RWPE2 (cell line): ENCODE measurements at regions not wholly inside any gene's neighbourhood (a gene's known extent, or its start where the extent isn't known, plus 50 kb on each side); places are given as distances from the start of the nearest gene placed in this dataset.

Experiments
- ATAC-seq: fragments of 200-7000 bp; cut with Tn5 transposase; 3 replicates; pipeline ENCODE4 v1.9.1; 2021; ENCODE audit warnings: low read depth
- DNase-seq: peaks from one replicate; pipeline ENCODE4 v3.0.0-alpha.2; 2020; ENCODE audit warnings: low spot score
- H3K27ac ChIP-seq: fragments of 450-650 bp; 2 replicates; pipeline ENCODE4 v1.5.1; 2017; ENCODE audit warnings: mild to moderate bottlenecking; ENCODE audit not compliant: poor library complexity, severe bottlenecking
- H3K27me3 ChIP-seq: fragments of 250-450 bp; sonication (Bioruptor Pico); 2 replicates; pipeline ENCODE4 v1.5.1; 2021; ENCODE audit warnings: mild to moderate bottlenecking, moderate library complexity; ENCODE audit not compliant: insufficient read depth, poor library complexity, severe bottlenecking
- H3K36me3 ChIP-seq: fragments of 250-450 bp; sonication (Bioruptor Pico); 2 replicates; pipeline ENCODE4 v1.5.1; 2020; ENCODE audit warnings: low read depth, mild to moderate bottlenecking, moderate library complexity
- H3K4me1 ChIP-seq: fragments of 250-450 bp; sonication (Bioruptor Pico); 2 replicates; pipeline ENCODE4 v1.5.1; 2021; ENCODE audit warnings: mild to moderate bottlenecking, moderate library complexity; ENCODE audit not compliant: insufficient read depth, poor library complexity, severe bottlenecking
- H3K4me3 ChIP-seq: fragments of 250-450 bp; sonication (Bioruptor Pico); 2 replicates; pipeline ENCODE4 v1.5.1; 2021; ENCODE audit warnings: mild to moderate bottlenecking, moderate library complexity; ENCODE audit not compliant: severe bottlenecking
- H3K9me3 ChIP-seq: fragments of 250-450 bp; sonication (Bioruptor Pico); 2 replicates; pipeline ENCODE4 v1.5.1; 2021; ENCODE audit warnings: mild to moderate bottlenecking, moderate library complexity; ENCODE audit not compliant: severe bottlenecking
- CTCF ChIP-seq: fragments of 450-650 bp; IDR thresholded peaks from one replicate; pipeline ENCODE4 v1.5.1; 2017; ENCODE audit warnings: mild to moderate bottlenecking, moderate library complexity; ENCODE audit not compliant: poor library complexity, severe bottlenecking

- Histone ChIP-seq H3K27ac (no peak overlapping the region), H3K36me3 (no peaks in the 10 kb centered on the region), H3K4me1 (no peaks in the 10 kb centered on the region), H3K9me3 (no peaks in the 10 kb centered on the region), H3K27me3 (no peaks in the 10 kb centered on the region), H3K4me3 (no peak overlapping the region)
- ATAC-seq (no peak), DNase-seq (no peak)
- TF ChIP-seq CTCF = no peak
Measured at GRCh38 chr14:87829543-87829942, 163.4 kb downstream of the GALC start.

- Histone ChIP-seq H3K4me3 (no peak overlapping the region), H3K27me3 (no peaks in the 10 kb centered on the region), H3K4me1 (no peaks in the 10 kb centered on the region), H3K9me3 (no peaks in the 10 kb centered on the region), H3K27ac (no peak overlapping the region), H3K36me3 (no peaks in the 10 kb centered on the region)
- DNase-seq (no peak), ATAC-seq (no peak)
- TF ChIP-seq CTCF = no peak
Measured at GRCh38 chr14:87824266-87824665, 168.7 kb downstream of the GALC start.

- Histone ChIP-seq H3K9me3 (no peaks in the 10 kb centered on the region), H3K27ac (no peak overlapping the region), H3K36me3 (no peaks in the 10 kb centered on the region), H3K27me3 (no peaks in the 10 kb centered on the region), H3K4me1 (no peaks in the 10 kb centered on the region), H3K4me3 (no peak overlapping the region)
- ATAC-seq (no peak), DNase-seq (no peak)
- no peak for TF ChIP-seq CTCF
Measured at GRCh38 chr14:87816416-87816815, 176.6 kb downstream of the GALC start.

- no peak overlapping the region for H3K27ac ChIP-seq
- DNase-seq = no peak
- no peaks in the 10 kb centered on the region for H3K4me1 ChIP-seq
- no peak for ATAC-seq
- H3K36me3 ChIP-seq = no peaks in the 10 kb centered on the region
- no peaks in the 10 kb centered on the region for H3K27me3 ChIP-seq
- H3K4me3 ChIP-seq = no peak overlapping the region
- TF ChIP-seq CTCF = no peak
- H3K9me3 ChIP-seq = no peaks in the 10 kb centered on the region
Measured at GRCh38 chr14:87815121-87815520, 177.9 kb downstream of the GALC start.

GRCh38 chr14:87813686-87814085 lies 179.3 kb downstream of the GALC start:
- no peaks in the 10 kb centered on the region for H3K36me3 ChIP-seq
- no peak overlapping the region for H3K27ac ChIP-seq
- H3K27me3 ChIP-seq = no peaks in the 10 kb centered on the region
- no peak for ATAC-seq
- TF ChIP-seq CTCF = no peak
- no peaks in the 10 kb centered on the region for H3K9me3 ChIP-seq
- no peak overlapping the region for H3K4me3 ChIP-seq
- DNase-seq = no peak
- no peaks in the 10 kb centered on the region for H3K4me1 ChIP-seq
